Jurkat, Clone E6-1 (cell line): ENCODE measurements at regions not wholly inside any gene's neighbourhood (a gene's known extent, or its start where the extent isn't known, plus 50 kb on each side); places are given as distances from the start of the nearest gene placed in this dataset.

ENCODE experiments used
- DNase-seq: peaks from one replicate; pipeline ENCODE4 v3.0.0-alpha.2; 2011; ENCODE audit warnings: low read depth, low spot score
- H3K4me3 ChIP-seq: 2 replicates; pipeline ENCODE4 v1.5.1; 2011; ENCODE audit warnings: mild to moderate bottlenecking, low read length, control low read depth, moderate library complexity

GRCh38 chr12:90899456-90900182 lies 55.4 kb downstream of the CCER1 start:
- H3K4me3 ChIP-seq: no peak overlapping the region
- DNase-seq: no peak

- no peak overlapping the region for H3K4me3 ChIP-seq
- DNase-seq: no peak
Observed at GRCh38 chr12:90897986-90898385, 57.0 kb downstream of the CCER1 start.

- no peak for DNase-seq
- no peak overlapping the region for H3K4me3 ChIP-seq
Observed at GRCh38 chr12:90897316-90897715, 57.7 kb downstream of the CCER1 start.

- DNase-seq: no peak
- H3K4me3 ChIP-seq: no peak overlapping the region
Observed at GRCh38 chr12:90896821-90897220, 58.2 kb downstream of the CCER1 start.

- no peak for DNase-seq
- H3K4me3 ChIP-seq: no peak overlapping the region
Observed at GRCh38 chr12:90896164-90896563, 58.8 kb downstream of the CCER1 start.

GRCh38 chr12:90888316-90888715 lies 66.7 kb downstream of the CCER1 start:
- DNase-seq: no peak
- no peak overlapping the region for H3K4me3 ChIP-seq

GRCh38 chr12:90883456-90883855 lies 71.5 kb downstream of the CCER1 start:
- H3K4me3 ChIP-seq: no peak overlapping the region
- no peak for DNase-seq

GRCh38 chr12:90871726-90872096 lies 83.3 kb downstream of the CCER1 start:
- no peak for DNase-seq
- H3K4me3 ChIP-seq: no peak overlapping the region

GRCh38 chr12:90870971-90871725 lies 83.8 kb downstream of the CCER1 start:
- H3K4me3 ChIP-seq: no peak overlapping the region

GRCh38 chr12:90868626-90869025 lies 86.3 kb downstream of the CCER1 start:
- no peak overlapping the region for H3K4me3 ChIP-seq
- no peak for DNase-seq

More at GRCh38 chr12:90870971-90871725, 83.8 kb downstream of the CCER1 start:
- DNase-seq: no peak

- no peak for DNase-seq
- no peak overlapping the region for H3K4me3 ChIP-seq
Observed at GRCh38 chr12:90859591-90859990, 95.4 kb downstream of the CCER1 start.

- H3K4me3 ChIP-seq: no peak overlapping the region
- DNase-seq: no peak
Observed at GRCh38 chr12:90858252-90858651, 96.7 kb downstream of the CCER1 start.

- no peak overlapping the region for H3K4me3 ChIP-seq
- no peak for DNase-seq
Observed at GRCh38 chr12:90855534-90855933, 99.4 kb downstream of the CCER1 start.

GRCh38 chr12:90854136-90854689 lies 100.8 kb downstream of the CCER1 start:
- peak; percentile 37 for DNase-seq
- no peak overlapping the region for H3K4me3 ChIP-seq

- H3K4me3 ChIP-seq: no peak overlapping the region
- DNase-seq: no peak
Observed at GRCh38 chr12:90851800-90852718, 102.9 kb downstream of the CCER1 start.

GRCh38 chr12:90842477-90842876 lies 112.5 kb downstream of the CCER1 start:
- no peak overlapping the region for H3K4me3 ChIP-seq
- no peak for DNase-seq

GRCh38 chr12:90841336-90841735 lies 113.6 kb downstream of the CCER1 start:
- DNase-seq: no peak
- no peak overlapping the region for H3K4me3 ChIP-seq

GRCh38 chr12:90839346-90839745 lies 115.6 kb downstream of the CCER1 start:
- DNase-seq: no peak
- H3K4me3 ChIP-seq: no peak overlapping the region

GRCh38 chr12:90836689-90837088 lies 118.3 kb downstream of the CCER1 start:
- no peak overlapping the region for H3K4me3 ChIP-seq
- DNase-seq: no peak
